Transverse colon (tissue), 4 donors: ENCODE measurements at regions not wholly inside any gene's neighbourhood (a gene's known extent, or its start where the extent isn't known, plus 50 kb on each side); places are given as distances from the start of the nearest gene placed in this dataset.

Source experiments
- CTCF ChIP-seq, 5 experiments: fragments of 200-600 bp in 3 of 5; fragments of 450-650 bp in 2 of 5; sonication (generic) in 3 of 5; IDR thresholded peaks; 1 replicate in 2 of 5; 2 replicates in 3 of 5; pipeline ENCODE4 v1.5.1; 2016 to 2017; ENCODE audit warnings: antibody characterized with exemption in 5 of 5, inconsistent platforms in 3 of 5, mild to moderate bottlenecking in 2 of 5, moderate library complexity in 1 of 5
- EP300 ChIP-seq: sonication (generic); formaldehyde crosslinking; IDR thresholded peaks from one replicate; pipeline ENCODE4 v1.6.1; 2017; ENCODE audit warnings: antibody characterized with exemption, low read depth
- POLR2A ChIP-seq: fragments of 450-650 bp; IDR thresholded peaks from one replicate; pipeline ENCODE4 v1.6.1; 2016; ENCODE audit warnings: antibody characterized with exemption, mild to moderate bottlenecking, moderate library complexity
- POLR2AphosphoS5 ChIP-seq, 3 donors: sonication (generic); formaldehyde crosslinking; IDR thresholded peaks; one replicate each; pipeline ENCODE4 v1.6.1; 2016; ENCODE audit warnings: antibody characterized with exemption in 3 of 3

- TF ChIP-seq CTCF (IDR thresholded peaks at IDR 0.05) (no peak), EP300 (no peak), POLR2A (no peak), POLR2AphosphoS5 (IDR thresholded peaks at IDR 0.05) (no peak)
Measured at GRCh38 chrX:13472975-13473374, 96.4 kb upstream of the EGFL6 start.
